ENCODE measurements at regions not wholly inside any gene's neighbourhood (a gene's known extent, or its start where the extent isn't known, plus 50 kb on each side); places are given as distances from the start of the nearest gene placed in this dataset.

- DNase-seq (ENCODE audit: low read depth): no peak
These were observed 380.5 kb upstream of the IGFBP7 start for GRCh38 chr4:57490520-57491255.

- no peak for DNase-seq (ENCODE audit: low read depth)
These were observed 378.4 kb upstream of the IGFBP7 start for GRCh38 chr4:57488366-57489162.

- no peak for DNase-seq (ENCODE audit: low read depth)
These were observed 365.2 kb upstream of the IGFBP7 start for GRCh38 chr4:57475424-57475823.

- no peak for DNase-seq (ENCODE audit: low read depth)
These were observed 355.3 kb upstream of the IGFBP7 start for GRCh38 chr4:57465321-57466056.

GRCh38 chr4:57462843-57463242, 352.7 kb upstream of the IGFBP7 start:
- DNase-seq (ENCODE audit: low read depth): no peak

GRCh38 chr4:57460967-57461366, 350.8 kb upstream of the IGFBP7 start:
- no peak for DNase-seq (ENCODE audit: low read depth)

GRCh38 chr4:57448901-57449300, 338.7 kb upstream of the IGFBP7 start:
- no peak for DNase-seq (ENCODE audit: low read depth)

- no peak for DNase-seq (ENCODE audit: low read depth)
These were observed 338.3 kb upstream of the IGFBP7 start for GRCh38 chr4:57448452-57448851.

GRCh38 chr4:57446266-57446665, 336.1 kb upstream of the IGFBP7 start:
- DNase-seq (ENCODE audit: low read depth): no peak

- DNase-seq (ENCODE audit: low read depth): no peak
These were observed 335.5 kb upstream of the IGFBP7 start for GRCh38 chr4:57445686-57446085.

- DNase-seq (ENCODE audit: low read depth): no peak
These were observed 334.5 kb upstream of the IGFBP7 start for GRCh38 chr4:57444671-57445070.

GRCh38 chr4:57443787-57444186, 333.6 kb upstream of the IGFBP7 start:
- DNase-seq (ENCODE audit: low read depth): no peak

- DNase-seq (ENCODE audit: low read depth): no peak
These were observed 333.1 kb upstream of the IGFBP7 start for GRCh38 chr4:57443308-57443707.

- DNase-seq (ENCODE audit: low read depth): no peak
These were observed 332.7 kb upstream of the IGFBP7 start for GRCh38 chr4:57442831-57443291.

- no peak for DNase-seq (ENCODE audit: low read depth)
These were observed 332.1 kb upstream of the IGFBP7 start for GRCh38 chr4:57442241-57442640.

- no peak for DNase-seq (ENCODE audit: low read depth)
These were observed 327.5 kb upstream of the IGFBP7 start for GRCh38 chr4:57437649-57438048.

- DNase-seq (ENCODE audit: low read depth): no peak
These were observed 325.1 kb upstream of the IGFBP7 start for GRCh38 chr4:57435300-57435699.

GRCh38 chr4:57430726-57431125, 320.5 kb upstream of the IGFBP7 start:
- DNase-seq (ENCODE audit: low read depth): no peak

GRCh38 chr4:57426779-57427395, 316.7 kb upstream of the IGFBP7 start:
- DNase-seq (ENCODE audit: low read depth): peak; percentile 9

- no peak for DNase-seq (ENCODE audit: low read depth)
These were observed 315.4 kb upstream of the IGFBP7 start for GRCh38 chr4:57425610-57426009.

GRCh38 chr4:57424232-57424897, 314.2 kb upstream of the IGFBP7 start:
- no peak for DNase-seq (ENCODE audit: low read depth)

GRCh38 chr4:57418133-57418532, 307.9 kb upstream of the IGFBP7 start:
- DNase-seq (ENCODE audit: low read depth): no peak
